MM.1S (cell line): ENCODE measurements at regions not wholly inside any gene's neighbourhood (a gene's known extent, or its start where the extent isn't known, plus 50 kb on each side); places are given as distances from the start of the nearest gene placed in this dataset.

Experiments
- DNase-seq: peaks from one replicate; pipeline ENCODE4 v3.0.0-alpha.2; 2015
- H2AFZ ChIP-seq: fragments of 300-600 bp; sonication (generic); 2 replicates; pipeline ENCODE4 v1.6.0; 2016; ENCODE audit warnings: antibody characterized with exemption, low read length
- H3F3A ChIP-seq: fragments of 300-600 bp; sonication (generic); 2 replicates; pipeline ENCODE4 v1.6.1; 2016; ENCODE audit warnings: mild to moderate bottlenecking, antibody characterized with exemption, low read length, moderate library complexity, mixed read lengths; ENCODE audit not compliant: insufficient read depth
- H3K27ac ChIP-seq: fragments of 300-600 bp; sonication (generic); 2 replicates; pipeline ENCODE4 v1.5.1; 2016; ENCODE audit warnings: mild to moderate bottlenecking, low read length
- H3K27me3 ChIP-seq: fragments of 300-600 bp; sonication (generic); replicated peaks from 2 replicates; pipeline ENCODE4 v1.6.0; 2016; ENCODE audit warnings: low read length; ENCODE audit not compliant: insufficient read depth
- H3K36me3 ChIP-seq: fragments of 300-600 bp; sonication (generic); replicated peaks from 2 replicates; pipeline ENCODE4 v1.6.1; 2016; ENCODE audit warnings: mild to moderate bottlenecking, low read length, mixed read lengths; ENCODE audit not compliant: insufficient read depth
- H3K4me1 ChIP-seq: fragments of 300-600 bp; sonication (generic); 2 replicates; pipeline ENCODE4 v1.6.1; 2016; ENCODE audit warnings: low read length, mixed read lengths
- H3K4me2 ChIP-seq: fragments of 300-600 bp; sonication (generic); 2 replicates; pipeline ENCODE4 v1.6.0; 2016; ENCODE audit warnings: low read depth, low read length
- H3K4me3 ChIP-seq: fragments of 300-600 bp; sonication (generic); 2 replicates; pipeline ENCODE4 v1.5.1; 2016; ENCODE audit warnings: low read length, mixed read lengths
- H3K79me2 ChIP-seq: fragments of 300-600 bp; sonication (generic); 2 replicates; pipeline ENCODE4 v1.6.1; 2016; ENCODE audit warnings: mixed run types, low read length, mixed read lengths
- H3K9ac ChIP-seq: fragments of 300-600 bp; sonication (generic); 2 replicates; pipeline ENCODE4 v1.6.1; 2016; ENCODE audit warnings: low read length, mixed read lengths
- H3K9me2 ChIP-seq: fragments of 300-600 bp; sonication (generic); replicated peaks from 2 replicates; pipeline ENCODE4 v1.6.1; 2016; ENCODE audit warnings: mild to moderate bottlenecking, low read length, mixed read lengths; ENCODE audit not compliant: insufficient read depth
- H3K9me3 ChIP-seq: fragments of 300-600 bp; sonication (generic); replicated peaks from 2 replicates; pipeline ENCODE4 v1.6.1; 2016; ENCODE audit warnings: mild to moderate bottlenecking, low read length, mixed read lengths; ENCODE audit not compliant: insufficient read depth
- H4K20me1 ChIP-seq: fragments of 300-600 bp; sonication (generic); 2 replicates; pipeline ENCODE4 v1.6.1; 2016; ENCODE audit warnings: mild to moderate bottlenecking, low read length, moderate library complexity, mixed read lengths; ENCODE audit not compliant: insufficient read depth
- EZH2 ChIP-seq: fragments of 300-600 bp; sonication (generic); optimal IDR thresholded peaks from 2 replicates; pipeline ENCODE3; 2017; ENCODE audit warnings: low read depth, mild to moderate bottlenecking, antibody characterized with exemption, low read length, mixed read lengths
- EZH2phosphoT487 ChIP-seq: fragments of 300-600 bp; sonication (generic); IDR thresholded peaks from 2 replicates; pipeline ENCODE4 v1.6.1; 2018; ENCODE audit warnings: antibody characterized with exemption, low read length
- TF ChIP-seq, protein P1 (sequence below): fragments of 300-600 bp; sonication (generic); IDR thresholded peaks from 2 replicates; pipeline ENCODE4 v1.5.1; 2016; ENCODE audit warnings: antibody characterized with exemption, low read length, mixed read lengths

- H4K20me1 ChIP-seq = no peaks in the 10 kb centered on the region
- no peaks in the 10 kb centered on the region for H3K27me3 ChIP-seq
- TF ChIP-seq EZH2 = no peak
- no peak for TF ChIP-seq EZH2phosphoT487
- TF ChIP-seq, protein P1, sequence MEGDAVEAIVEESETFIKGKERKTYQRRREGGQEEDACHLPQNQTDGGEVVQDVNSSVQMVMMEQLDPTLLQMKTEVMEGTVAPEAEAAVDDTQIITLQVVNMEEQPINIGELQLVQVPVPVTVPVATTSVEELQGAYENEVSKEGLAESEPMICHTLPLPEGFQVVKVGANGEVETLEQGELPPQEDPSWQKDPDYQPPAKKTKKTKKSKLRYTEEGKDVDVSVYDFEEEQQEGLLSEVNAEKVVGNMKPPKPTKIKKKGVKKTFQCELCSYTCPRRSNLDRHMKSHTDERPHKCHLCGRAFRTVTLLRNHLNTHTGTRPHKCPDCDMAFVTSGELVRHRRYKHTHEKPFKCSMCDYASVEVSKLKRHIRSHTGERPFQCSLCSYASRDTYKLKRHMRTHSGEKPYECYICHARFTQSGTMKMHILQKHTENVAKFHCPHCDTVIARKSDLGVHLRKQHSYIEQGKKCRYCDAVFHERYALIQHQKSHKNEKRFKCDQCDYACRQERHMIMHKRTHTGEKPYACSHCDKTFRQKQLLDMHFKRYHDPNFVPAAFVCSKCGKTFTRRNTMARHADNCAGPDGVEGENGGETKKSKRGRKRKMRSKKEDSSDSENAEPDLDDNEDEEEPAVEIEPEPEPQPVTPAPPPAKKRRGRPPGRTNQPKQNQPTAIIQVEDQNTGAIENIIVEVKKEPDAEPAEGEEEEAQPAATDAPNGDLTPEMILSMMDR = no peak
- no peaks in the 10 kb centered on the region for H3K4me1 ChIP-seq
- no peaks in the 10 kb centered on the region for H3K9me2 ChIP-seq
- no peak for DNase-seq
- H3K9me3 ChIP-seq = no peaks in the 10 kb centered on the region
- H2AFZ ChIP-seq = no peak overlapping the region
- H3K4me3 ChIP-seq = no peak overlapping the region
- no peaks in the 10 kb centered on the region for H3F3A ChIP-seq
- no peaks in the 10 kb centered on the region for H3K79me2 ChIP-seq
- H3K4me2 ChIP-seq = no peak overlapping the region
- no peak overlapping the region for H3K9ac ChIP-seq
- no peak overlapping the region for H3K27ac ChIP-seq
- no peaks in the 10 kb centered on the region for H3K36me3 ChIP-seq
Observed at GRCh38 chr1:195568389-195568788, 1039.9 kb downstream of the KCNT2 start.

DNA sequence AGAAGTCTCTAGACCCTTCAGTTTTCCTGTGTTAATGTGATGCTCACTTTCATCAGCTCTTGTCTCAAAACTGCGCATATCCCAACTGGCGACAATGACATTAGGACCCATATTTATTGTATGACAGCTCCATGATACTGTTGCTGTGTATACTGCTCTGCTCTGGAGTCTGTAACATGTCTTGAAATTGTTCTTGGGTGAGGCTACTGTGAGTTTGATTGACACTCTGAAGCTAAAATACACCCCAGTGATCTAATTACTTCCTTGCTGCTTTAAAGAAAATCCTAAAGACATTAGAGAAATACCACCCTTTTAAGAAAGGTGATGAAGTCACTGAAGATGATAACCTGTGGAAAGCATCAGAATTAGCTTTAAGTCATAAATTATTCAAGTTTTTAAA, 1046.2 kb downstream of the KCNT2 start:
- Histone ChIP-seq H4K20me1 (no peaks in the 10 kb centered on the region), H2AFZ (no peak overlapping the region), H3K4me2 (no peak overlapping the region), H3K36me3 (no peaks in the 10 kb centered on the region), H3K9me2 (no peaks in the 10 kb centered on the region), H3K27ac (no peak overlapping the region), H3K79me2 (no peaks in the 10 kb centered on the region), H3K9ac (no peak overlapping the region), H3K9me3 (no peaks in the 10 kb centered on the region), H3K4me3 (no peak overlapping the region), H3F3A (no peaks in the 10 kb centered on the region), H3K4me1 (no peaks in the 10 kb centered on the region), H3K27me3 (no peaks in the 10 kb centered on the region)
- TF ChIP-seq, protein P1 = no peak
- TF ChIP-seq EZH2 (no peak), EZH2phosphoT487 (no peak)
- no peak for DNase-seq

- TF ChIP-seq EZH2 (no peak), EZH2phosphoT487 (no peak)
- TF ChIP-seq, protein P1 = no peak
- no peak overlapping the region for H3K9ac ChIP-seq
- no peak overlapping the region for H3K4me3 ChIP-seq
Observed at GRCh38 chr1:195550071-195550862, 1058.0 kb downstream of the KCNT2 start.

More at GRCh38 chr1:195550071-195550862, 1058.0 kb downstream of the KCNT2 start:
- Histone ChIP-seq H3K9me3 (no peaks in the 10 kb centered on the region), H3K9me2 (no peaks in the 10 kb centered on the region), H3K4me1 (no peaks in the 10 kb centered on the region), H3F3A (no peaks in the 10 kb centered on the region), H4K20me1 (no peaks in the 10 kb centered on the region), H3K27me3 (no peaks in the 10 kb centered on the region), H3K79me2 (no peaks in the 10 kb centered on the region), H3K36me3 (no peaks in the 10 kb centered on the region; the same call in 1 of the 2 replicates), H3K4me2 (no peak overlapping the region), H3K27ac (no peak overlapping the region), H2AFZ (no peak overlapping the region)
- DNase-seq = no peak
